T-cell (primary cell): ENCODE measurements at regions not wholly inside any gene's neighbourhood (a gene's known extent, or its start where the extent isn't known, plus 50 kb on each side); places are given as distances from the start of the nearest gene placed in this dataset.

Experiments
- ATAC-seq, 4 experiments: fragments of 200-7000 bp in 3 of 4; fragments of 150-1000 bp in 1 of 4; cut with Tn5 transposase; replicated peaks in 1 of 4; 1 replicate in 3 of 4; 2 replicates in 1 of 4; pipeline ENCODE4 v1.10.0; 2021; ENCODE audit warnings: moderate library complexity in 3 of 4, mild to moderate bottlenecking in 2 of 4, moderate number of reproducible peaks in 1 of 4
- CTCF ChIA-PET, 2 donors: fragments of 300-600 bp; sonication (Branson Sonifier 250); formaldehyde crosslinking; loops; one replicate each; lab custom pipeline; 2022; ENCODE audit warnings: antibody characterized with exemption in 2 of 2; lab: Charles Lee
- POLR2A ChIA-PET, 2 donors: fragments of 300-600 bp; sonication (Branson Sonifier 250); formaldehyde crosslinking; loops; one replicate each; lab custom pipeline; 2022; ENCODE audit warnings: antibody characterized with exemption in 2 of 2; lab: Charles Lee
- DNase-seq, 35 experiments: peaks; one replicate each; pipeline versions ENCODE4 v3.0.0 to v3.0.0-alpha.2; 2013 to 2023
- H3K27ac ChIP-seq: one replicate; pipeline ENCODE4 v1.5.1; 2013; ENCODE audit warnings: low read length
- H3K27me3 ChIP-seq, 2 experiments: replicated peaks in 1 of 2; 1 replicate in 1 of 2; 2 replicates in 1 of 2; pipeline versions ENCODE4 v1.6.1 to v1.7.0; 2013; ENCODE audit warnings: low read length in 1 of 2, mixed read lengths in 1 of 2; ENCODE audit not compliant: control insufficient read depth in 2 of 2, insufficient read depth in 2 of 2; ENCODE audit errors: extremely low read depth in 1 of 2
- H3K36me3 ChIP-seq, 2 donors: 1 replicate in 1 of 2; 2 replicates in 1 of 2; pipeline versions ENCODE4 v1.6.1 to v1.7.0; 2013; ENCODE audit warnings: low read length in 1 of 2; ENCODE audit not compliant: control insufficient read depth in 2 of 2, insufficient read depth in 1 of 2; ENCODE audit errors: extremely low read depth in 1 of 2
- H3K4me1 ChIP-seq, 2 experiments: 1 replicate in 1 of 2; 2 replicates in 1 of 2; pipeline versions ENCODE4 v1.6.1 to v1.7.0; 2013; ENCODE audit warnings: low read length in 2 of 2, mixed read lengths in 1 of 2; ENCODE audit not compliant: insufficient read depth in 2 of 2, control insufficient read depth in 1 of 2; ENCODE audit errors: extremely low read depth in 1 of 2
- H3K4me3 ChIP-seq, 2 donors: 1 replicate in 1 of 2; 2 replicates in 1 of 2; pipeline versions ENCODE4 v1.5.1 to v1.7.0; 2013; ENCODE audit warnings: mild to moderate bottlenecking in 2 of 2, low read length in 1 of 2, moderate library complexity in 1 of 2; ENCODE audit not compliant: control insufficient read depth in 1 of 2; ENCODE audit errors: extremely low read depth in 1 of 2
- H3K9me3 ChIP-seq: 2 replicates; pipeline ENCODE4 v1.7.0; 2013
- H3K27ac Mint-ChIP-seq, 2 donors: one replicate each; pipeline ENCODE4 v1.8.0; 2020 to 2021; ENCODE audit warnings: mild to moderate bottlenecking in 2 of 2, mixed read lengths in 2 of 2
- H3K27me3 Mint-ChIP-seq, 2 donors: one replicate each; pipeline ENCODE4 v1.8.0; 2021 to 2022; ENCODE audit warnings: mixed read lengths in 2 of 2
- H3K36me3 Mint-ChIP-seq: one replicate; pipeline ENCODE4 v1.8.0; 2021; ENCODE audit warnings: mixed read lengths
- H3K4me1 Mint-ChIP-seq, 3 donors: one replicate each; pipeline ENCODE4 v1.8.0; 2020 to 2022; ENCODE audit warnings: mixed read lengths in 3 of 3, mild to moderate bottlenecking in 1 of 3
- H3K4me3 Mint-ChIP-seq, 3 donors: one replicate each; pipeline ENCODE4 v1.8.0; 2020 to 2022; ENCODE audit warnings: mild to moderate bottlenecking in 3 of 3, mixed read lengths in 3 of 3, moderate library complexity in 3 of 3
- H3K9me3 Mint-ChIP-seq, 3 donors: one replicate each; pipeline ENCODE4 v1.8.0; 2020 to 2022; ENCODE audit warnings: mixed read lengths in 3 of 3
- WGBS: methylation state at CpG from one replicate; pipeline ENCODE4 v1.1.5; 2013; ENCODE audit warnings: missing lambda C conversion rate; ENCODE audit not compliant: insufficient coverage; 5-methylcytosine and 5-hydroxymethylcytosine counted together

- Histone ChIP-seq H3K36me3 (no peaks in the 10 kb centered on the region), H3K4me1 (no peaks in the 10 kb centered on the region), H3K9me3 (no peaks in the 10 kb centered on the region), H3K4me3 (no peak overlapping the region), H3K27me3 (peaks cover 0 to 9% of the 10 kb centered on the region in 2 experiments), H3K27ac (no peak overlapping the region)
- DNase-seq (no peak), ATAC-seq (no peak)
- Mint-ChIP-seq H3K27me3 (peaks cover 12 to 16% of the 10 kb centered on the region in 2 donors), H3K36me3 (no peaks in the 10 kb centered on the region), H3K9me3 (peaks cover 0 to 2% (median 0%) of the 10 kb centered on the region in 3 donors), H3K4me1 (no peaks in the 10 kb centered on the region), H3K4me3 (no peak overlapping the region), H3K27ac (no peak overlapping the region)
- CTCF ChIA-PET, result no interaction called here
- POLR2A ChIA-PET, result no interaction called here
- WGBS, result no CpG with 5 or more reads among the region's 1 CpG
Measured at GRCh38 chr2:19580264-19580663, 221.8 kb upstream of the OSR1 start.

GRCh38 chr2:19579461-19579860 is 221.0 kb upstream of the OSR1 start:
- Mint-ChIP-seq H3K4me3 (no peak overlapping the region), H3K27me3 (peaks cover 12 to 18% of the 10 kb centered on the region in 2 donors), H3K36me3 (no peaks in the 10 kb centered on the region), H3K27ac (no peak overlapping the region), H3K4me1 (no peaks in the 10 kb centered on the region), H3K9me3 (peaks cover 0 to 2% (median 0%) of the 10 kb centered on the region in 3 donors)
- WGBS, result 67% methylated on average over 2 of the region's 3 CpGs
- ChIA-PET POLR2A (no interaction called here), CTCF (no interaction called here)
- Histone ChIP-seq H3K36me3 (no peaks in the 10 kb centered on the region), H3K27ac (no peak overlapping the region), H3K4me1 (no peaks in the 10 kb centered on the region), H3K27me3 (peaks cover 0 to 9% of the 10 kb centered on the region in 2 experiments), H3K4me3 (no peak overlapping the region), H3K9me3 (no peaks in the 10 kb centered on the region)
- ATAC-seq (no peak), DNase-seq (no peak)

- CTCF ChIA-PET, result no interaction called here
- no CpG with 5 or more reads among the region's 3 CpGs for WGBS
Measured at GRCh38 chr2:19577723-19578122, 219.3 kb upstream of the OSR1 start.

GRCh38 chr2:19576411-19576810 is 218.0 kb upstream of the OSR1 start:
- WGBS, result no CpG with 5 or more reads among the region's 3 CpGs
- peaks cover 0 to 2% (median 0%) of the 10 kb centered on the region in 3 donors for H3K9me3 Mint-ChIP-seq
- no peaks in the 10 kb centered on the region for H3K4me1 ChIP-seq
- H3K36me3 ChIP-seq, result no peaks in the 10 kb centered on the region
- peaks cover 0 to 11% of the 10 kb centered on the region in 2 experiments for H3K27me3 ChIP-seq
- H3K4me3 ChIP-seq, result no peak overlapping the region
- no peak overlapping the region for H3K27ac ChIP-seq
- no peaks in the 10 kb centered on the region for H3K9me3 ChIP-seq
- H3K4me1 Mint-ChIP-seq, result no peaks in the 10 kb centered on the region
- no peaks in the 10 kb centered on the region for H3K36me3 Mint-ChIP-seq
- ChIA-PET POLR2A (no interaction called here), CTCF (no interaction called here)
- DNase-seq, result no peak
- H3K27ac Mint-ChIP-seq, result no peak overlapping the region
- H3K27me3 Mint-ChIP-seq, result peaks cover 27 to 38% of the 10 kb centered on the region in 2 donors
- no peak for ATAC-seq
- H3K4me3 Mint-ChIP-seq, result no peak overlapping the region

More at GRCh38 chr2:19577723-19578122, 219.3 kb upstream of the OSR1 start:
- H3K9me3 Mint-ChIP-seq, result peaks cover 0 to 2% (median 0%) of the 10 kb centered on the region in 3 donors
- ATAC-seq (no peak), DNase-seq (no peak)
- H3K27me3 ChIP-seq, result peaks cover 0 to 9% of the 10 kb centered on the region in 2 experiments
- no peaks in the 10 kb centered on the region for H3K36me3 ChIP-seq
- H3K4me3 ChIP-seq, result no peak overlapping the region
- no peaks in the 10 kb centered on the region for H3K36me3 Mint-ChIP-seq
- H3K27me3 Mint-ChIP-seq, result peaks cover 17 to 27% of the 10 kb centered on the region in 2 donors
- H3K4me1 Mint-ChIP-seq, result no peaks in the 10 kb centered on the region
- no peaks in the 10 kb centered on the region for H3K4me1 ChIP-seq
- no peaks in the 10 kb centered on the region for H3K9me3 ChIP-seq
- no peak overlapping the region for H3K27ac Mint-ChIP-seq
- POLR2A ChIA-PET, result no interaction called here
- H3K27ac ChIP-seq, result no peak overlapping the region
- no peak overlapping the region for H3K4me3 Mint-ChIP-seq

GRCh38 chr2:19575641-19576040 is 217.2 kb upstream of the OSR1 start:
- no peak overlapping the region for H3K4me3 ChIP-seq
- peaks cover 0 to 2% (median 0%) of the 10 kb centered on the region in 3 donors for H3K9me3 Mint-ChIP-seq
- no peak overlapping the region for H3K27ac Mint-ChIP-seq
- ATAC-seq, result no peak
- ChIA-PET CTCF (no interaction called here), POLR2A (interaction anchor here in 1 of 2 donors (0.7 kb wide), 1 partner anchor 68 kb away, joined by 3 read pairs; no protein-coding TSS in a partner anchor)
- no peaks in the 10 kb centered on the region for H3K4me1 Mint-ChIP-seq
- no peak overlapping the region for H3K27ac ChIP-seq
- peaks cover 0 to 12% of the 10 kb centered on the region in 2 experiments for H3K27me3 ChIP-seq
- no peak overlapping the region for H3K4me3 Mint-ChIP-seq
- H3K36me3 Mint-ChIP-seq, result no peaks in the 10 kb centered on the region
- H3K4me1 ChIP-seq, result no peaks in the 10 kb centered on the region
- no peaks in the 10 kb centered on the region for H3K9me3 ChIP-seq
- H3K27me3 Mint-ChIP-seq, result peaks cover 25 to 39% of the 10 kb centered on the region in 2 donors
- no peak for DNase-seq
- no peaks in the 10 kb centered on the region for H3K36me3 ChIP-seq

- H3K27me3 ChIP-seq, result peaks cover 0 to 13% of the 10 kb centered on the region in 2 experiments
- Mint-ChIP-seq H3K9me3 (peaks cover 0 to 2% (median 0%) of the 10 kb centered on the region in 3 donors), H3K27me3 (peaks cover 18 to 30% of the 10 kb centered on the region in 2 donors), H3K4me3 (no peak overlapping the region), H3K27ac (no peak overlapping the region), H3K36me3 (no peaks in the 10 kb centered on the region), H3K4me1 (no peaks in the 10 kb centered on the region)
- 58% methylated on average over 4 of the region's 5 CpGs for WGBS
- no peaks in the 10 kb centered on the region for H3K9me3 ChIP-seq
- DNase-seq (no peak), ATAC-seq (no peak)
- H3K36me3 ChIP-seq, result no peaks in the 10 kb centered on the region
- no peak overlapping the region for H3K4me3 ChIP-seq
- no peaks in the 10 kb centered on the region for H3K4me1 ChIP-seq
- no peak overlapping the region for H3K27ac ChIP-seq
- ChIA-PET POLR2A (interaction anchor here in 1 of 2 donors (0.7 kb wide), 1 partner anchor 67 kb away, joined by 3 read pairs; no protein-coding TSS in a partner anchor), CTCF (no interaction called here)
Measured at GRCh38 chr2:19574778-19575260, 216.4 kb upstream of the OSR1 start.
